Astrocyte of the spinal cord (primary cell): ENCODE measurements at regions not wholly inside any gene's neighbourhood (a gene's known extent, or its start where the extent isn't known, plus 50 kb on each side); places are given as distances from the start of the nearest gene placed in this dataset.

ENCODE experiments used
- DNase-seq: peaks from one replicate; pipeline ENCODE4 v3.0.0; 2011; ENCODE audit warnings: low read depth, low spot score
- H3K4me3 ChIP-seq: 2 replicates; pipeline ENCODE4 v1.5.1; 2011; ENCODE audit warnings: low read depth, mild to moderate bottlenecking, low read length, moderate library complexity
- CTCF ChIP-seq: IDR thresholded peaks from 2 replicates; pipeline ENCODE4 v1.5.1; 2012; ENCODE audit warnings: low read depth, mild to moderate bottlenecking, low read length, inconsistent platforms
- in situ Hi-C: cut with HindIII; loops from 2 replicates; pipeline ENCODE4 v1.10.0; 2017; ENCODE audit warnings: low sequenced_read_pairs

GRCh38 chr18:70448588-70448987 is 159.7 kb downstream of the SOCS6 start:
- no peak for DNase-seq
- in situ Hi-C loops: no loop called here
- no peak overlapping the region for H3K4me3 ChIP-seq
- TF ChIP-seq CTCF: no peak

GRCh38 chr18:70446063-70446462 is 157.2 kb downstream of the SOCS6 start:
- DNase-seq: no peak
- no peak overlapping the region for H3K4me3 ChIP-seq
- no peak for TF ChIP-seq CTCF
- in situ Hi-C loops: no loop called here

GRCh38 chr18:70442933-70443332 is 154.1 kb downstream of the SOCS6 start:
- in situ Hi-C loops: no loop called here
- TF ChIP-seq CTCF: no peak
- peak; percentile 9 for DNase-seq
- H3K4me3 ChIP-seq: no peak overlapping the region

- in situ Hi-C loops: no loop called here
- DNase-seq: no peak
- no peak for TF ChIP-seq CTCF
- H3K4me3 ChIP-seq: no peak overlapping the region
Observed at GRCh38 chr18:70432804-70433400, 144.1 kb downstream of the SOCS6 start.

- no peak for DNase-seq
- in situ Hi-C loops: no loop called here
- no peak overlapping the region for H3K4me3 ChIP-seq
- TF ChIP-seq CTCF: no peak
Observed at GRCh38 chr18:70431203-70431624, 142.4 kb downstream of the SOCS6 start.

- TF ChIP-seq CTCF: no peak
- no peak for DNase-seq
- H3K4me3 ChIP-seq: no peak overlapping the region
- in situ Hi-C loops: no loop called here
Observed at GRCh38 chr18:70430501-70431173, 141.8 kb downstream of the SOCS6 start.
